Stimulated activated naive CD8-positive, alpha-beta T cell treated with anti-CD3 and anti-CD28 coated beads, Interleukin-15, amount 100 ng/mL, for 72 hours (primary cell): ENCODE measurements at regions not wholly inside any gene's neighbourhood (a gene's known extent, or its start where the extent isn't known, plus 50 kb on each side); places are given as distances from the start of the nearest gene placed in this dataset.
"Not testable (repeated sequence)": the region's sequence is repeated elsewhere in the genome, so short reads cannot be mapped to it uniquely, and the experiment has no call there.

Source experiments
- ATAC-seq: fragments of 150-1000 bp; cut with Tn5 transposase; 2 replicates; pipeline ENCODE4 v1.10.0; 2021; ENCODE audit warnings: mild to moderate bottlenecking, moderate library complexity
- DNase-seq, 2 donors: peaks; one replicate each; pipeline ENCODE4 v3.0.0; 2021 to 2022
- H3K27ac Mint-ChIP-seq, 2 donors: one replicate each; pipeline ENCODE4 v1.8.0; 2022; ENCODE audit warnings: mild to moderate bottlenecking in 2 of 2, mixed read lengths in 2 of 2, moderate library complexity in 2 of 2
- H3K27me3 Mint-ChIP-seq: one replicate; pipeline ENCODE4 v1.8.0; 2022; ENCODE audit warnings: mixed read lengths
- H3K4me1 Mint-ChIP-seq: one replicate; pipeline ENCODE4 v1.8.0; 2022; ENCODE audit warnings: mild to moderate bottlenecking, mixed read lengths
- H3K4me3 Mint-ChIP-seq, 2 donors: one replicate each; pipeline ENCODE4 v1.8.0; 2022; ENCODE audit warnings: mild to moderate bottlenecking in 2 of 2, mixed read lengths in 2 of 2, moderate library complexity in 1 of 2
- H3K9me3 Mint-ChIP-seq, 2 donors: one replicate each; pipeline ENCODE4 v1.8.0; 2022; ENCODE audit warnings: mixed read lengths in 2 of 2

GRCh38 chr21:16218682-16219343, 489.0 kb downstream of the USP25 start:
- no peak overlapping the region for H3K27ac Mint-ChIP-seq

GRCh38 chr21:16224756-16225155, 495.0 kb downstream of the USP25 start:
- not testable (repeated sequence) for H3K27ac Mint-ChIP-seq, ATAC-seq, DNase-seq, H3K4me3 Mint-ChIP-seq, H3K4me1 Mint-ChIP-seq, H3K27me3 Mint-ChIP-seq
- H3K9me3 Mint-ChIP-seq = peaks cover 0 to 17% of the 10 kb centered on the region in 2 donors

More at GRCh38 chr21:16218682-16219343, 489.0 kb downstream of the USP25 start:
- H3K9me3 Mint-ChIP-seq = no peaks in the 10 kb centered on the region
- no peaks in the 10 kb centered on the region for H3K4me1 Mint-ChIP-seq
- ATAC-seq (no peak), DNase-seq (no peak)
- H3K4me3 Mint-ChIP-seq = no peak overlapping the region
- H3K27me3 Mint-ChIP-seq = no peaks in the 10 kb centered on the region

- ATAC-seq = no peak
- H3K27me3 Mint-ChIP-seq = no peaks in the 10 kb centered on the region
- no peak overlapping the region for H3K27ac Mint-ChIP-seq
- no peak overlapping the region for H3K4me3 Mint-ChIP-seq
- DNase-seq = no peak
- H3K9me3 Mint-ChIP-seq = no peaks in the 10 kb centered on the region
- no peaks in the 10 kb centered on the region for H3K4me1 Mint-ChIP-seq
Measured at GRCh38 chr21:16239659-16240265, 510.0 kb downstream of the USP25 start.

DNA sequence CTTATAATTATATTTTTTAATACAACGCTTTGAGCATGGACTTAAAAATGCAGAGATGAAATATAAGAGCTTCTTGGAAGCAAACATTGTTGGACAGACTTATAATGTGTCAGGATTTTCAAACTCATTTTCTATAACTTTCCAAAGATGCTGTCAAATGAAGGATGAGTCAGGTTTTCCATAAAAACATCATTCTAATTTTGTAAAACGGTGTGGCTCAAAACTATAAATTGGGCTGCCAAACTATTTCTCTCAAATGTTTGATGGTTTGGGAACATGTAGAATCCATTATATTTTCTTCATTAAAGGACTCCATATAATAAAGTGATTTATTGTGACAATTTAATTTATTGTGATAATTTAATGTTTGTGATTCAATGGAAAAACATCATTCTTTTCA, 511.2 kb downstream of the USP25 start:
- H3K27ac Mint-ChIP-seq = no peak overlapping the region
- H3K4me1 Mint-ChIP-seq = no peaks in the 10 kb centered on the region
- no peaks in the 10 kb centered on the region for H3K9me3 Mint-ChIP-seq
- ATAC-seq = no peak
- no peak for DNase-seq
- no peak overlapping the region for H3K4me3 Mint-ChIP-seq
- no peaks in the 10 kb centered on the region for H3K27me3 Mint-ChIP-seq

DNA sequence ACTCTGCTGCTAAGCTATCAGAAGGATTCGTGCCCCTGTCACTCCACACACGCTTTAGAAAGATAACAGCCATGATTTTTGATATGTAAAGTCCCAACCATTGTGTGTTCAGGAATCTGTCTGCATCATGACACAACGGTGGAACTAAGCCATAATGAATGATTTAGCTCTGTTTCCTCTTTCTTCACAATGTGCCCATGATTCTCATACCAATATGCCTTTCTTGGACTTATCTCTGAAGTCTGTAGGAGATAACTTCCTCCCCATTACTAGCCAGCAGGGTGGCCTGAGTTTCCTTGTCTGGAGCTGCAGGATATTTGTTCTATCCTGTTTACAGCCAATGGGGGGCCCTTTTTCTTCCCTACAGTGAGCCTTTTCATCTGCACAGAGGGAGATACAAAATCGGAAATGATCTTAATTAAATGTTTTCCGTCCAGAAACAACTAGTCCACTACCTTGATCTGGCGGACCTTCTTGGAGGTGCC, 511.7 kb downstream of the USP25 start:
- no peak overlapping the region for H3K27ac Mint-ChIP-seq
- H3K4me3 Mint-ChIP-seq = no peak overlapping the region
- no peak for ATAC-seq
- no peaks in the 10 kb centered on the region for H3K9me3 Mint-ChIP-seq
- no peak for DNase-seq
- no peaks in the 10 kb centered on the region for H3K4me1 Mint-ChIP-seq
- no peaks in the 10 kb centered on the region for H3K27me3 Mint-ChIP-seq

GRCh38 chr21:16243396-16243795, 513.6 kb downstream of the USP25 start:
- DNase-seq = no peak
- no peaks in the 10 kb centered on the region for H3K9me3 Mint-ChIP-seq
- no peak overlapping the region for H3K27ac Mint-ChIP-seq
- no peak overlapping the region for H3K4me3 Mint-ChIP-seq
- H3K4me1 Mint-ChIP-seq = no peaks in the 10 kb centered on the region
- H3K27me3 Mint-ChIP-seq = no peaks in the 10 kb centered on the region
- no peak for ATAC-seq

GRCh38 chr21:16248705-16249104, 518.9 kb downstream of the USP25 start:
- Mint-ChIP-seq H3K9me3 (no peaks in the 10 kb centered on the region), H3K27ac (no peak overlapping the region), H3K27me3 (no peaks in the 10 kb centered on the region), H3K4me3 (no peak overlapping the region), H3K4me1 (no peaks in the 10 kb centered on the region)
- DNase-seq (no peak), ATAC-seq (no peak)

- no peak overlapping the region for H3K27ac Mint-ChIP-seq
- ATAC-seq (no peak), DNase-seq (no peak)
- no peak overlapping the region for H3K4me3 Mint-ChIP-seq
- no peaks in the 10 kb centered on the region for H3K27me3 Mint-ChIP-seq
- no peaks in the 10 kb centered on the region for H3K4me1 Mint-ChIP-seq
- H3K9me3 Mint-ChIP-seq = no peaks in the 10 kb centered on the region
Measured at GRCh38 chr21:16250273-16250672, 520.5 kb downstream of the USP25 start.

- Mint-ChIP-seq H3K27ac (no peak overlapping the region), H3K9me3 (no peaks in the 10 kb centered on the region), H3K4me3 (no peak overlapping the region), H3K27me3 (no peaks in the 10 kb centered on the region), H3K4me1 (no peaks in the 10 kb centered on the region)
- ATAC-seq (no peak), DNase-seq (no peak)
Measured at GRCh38 chr21:16258844-16259611, 529.2 kb downstream of the USP25 start.

GRCh38 chr21:16262091-16262490, 532.3 kb downstream of the USP25 start:
- ATAC-seq = no peak
- DNase-seq = no peak
- no peaks in the 10 kb centered on the region for H3K27me3 Mint-ChIP-seq
- H3K27ac Mint-ChIP-seq = no peak overlapping the region
- no peaks in the 10 kb centered on the region for H3K4me1 Mint-ChIP-seq
- H3K9me3 Mint-ChIP-seq = no peaks in the 10 kb centered on the region
- H3K4me3 Mint-ChIP-seq = no peak overlapping the region

DNA sequence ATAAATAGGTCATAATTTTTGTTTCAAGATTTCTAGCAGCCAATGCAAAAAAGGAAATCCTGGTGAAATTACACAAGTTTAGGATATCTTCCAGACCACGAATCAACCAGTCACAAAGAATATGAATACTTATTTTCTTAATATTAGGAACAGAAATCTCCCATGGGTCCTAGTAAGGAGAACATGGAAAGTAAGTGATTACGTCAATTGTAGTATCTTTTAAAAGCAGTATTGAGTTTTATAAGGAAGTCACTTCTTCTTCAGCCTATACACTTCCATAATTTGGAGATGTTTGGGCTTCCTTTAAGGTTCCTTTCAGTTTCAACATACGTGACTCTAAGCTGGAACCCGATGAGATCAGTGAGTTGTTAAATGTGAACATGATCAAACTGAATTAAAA, 534.5 kb downstream of the USP25 start:
- Mint-ChIP-seq H3K4me1 (no peaks in the 10 kb centered on the region), H3K27me3 (no peaks in the 10 kb centered on the region), H3K4me3 (no peak overlapping the region), H3K9me3 (no peaks in the 10 kb centered on the region), H3K27ac (no peak overlapping the region)
- DNase-seq (no peak), ATAC-seq (no peak)

- no peak overlapping the region for H3K27ac Mint-ChIP-seq
- no peak for ATAC-seq
- H3K4me3 Mint-ChIP-seq = no peak overlapping the region
- DNase-seq = no peak
- no peaks in the 10 kb centered on the region for H3K4me1 Mint-ChIP-seq
- no peaks in the 10 kb centered on the region for H3K9me3 Mint-ChIP-seq
- no peaks in the 10 kb centered on the region for H3K27me3 Mint-ChIP-seq
Measured at GRCh38 chr21:16269476-16269875, 539.7 kb downstream of the USP25 start.

DNA sequence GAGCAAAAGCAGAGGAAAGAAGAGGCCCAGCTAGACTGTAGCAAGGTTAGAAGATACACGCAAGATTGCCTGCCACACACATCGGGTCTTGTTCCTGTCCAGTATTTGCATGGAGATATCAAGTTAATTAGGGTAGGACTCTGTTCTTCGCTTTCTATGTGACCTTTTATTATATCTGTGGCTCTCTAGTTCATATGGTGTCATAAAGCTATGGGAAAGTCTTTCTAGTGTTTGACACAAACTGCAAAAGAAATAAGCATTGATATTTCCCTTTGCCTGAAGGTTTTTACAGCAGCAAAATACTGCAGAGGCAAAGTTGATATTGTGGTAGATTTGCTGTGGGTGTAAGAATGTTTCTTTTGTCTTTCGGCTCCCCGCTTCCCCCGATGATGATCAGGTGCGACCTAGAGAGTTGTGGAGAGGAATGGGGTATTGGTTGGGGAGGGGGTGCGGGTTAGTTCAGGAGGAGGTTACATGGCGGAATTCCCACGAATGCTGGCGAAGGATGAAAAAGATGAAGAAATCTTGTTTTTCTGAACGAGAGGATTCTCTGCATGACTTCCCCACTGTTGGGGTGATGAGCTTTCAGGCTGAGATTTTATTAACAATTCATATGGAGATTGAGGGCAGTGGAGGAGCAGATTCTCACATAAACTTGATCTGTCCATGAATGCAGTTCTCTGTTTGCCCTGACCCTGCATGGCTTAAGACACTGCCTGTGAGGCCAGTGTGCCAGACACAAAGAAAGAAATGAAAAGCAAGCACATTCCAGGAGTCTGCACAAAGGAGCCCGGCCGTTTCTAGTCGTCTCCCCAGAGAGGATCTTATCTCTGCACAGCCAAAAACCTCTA, 550.2 kb downstream of the USP25 start:
- DNase-seq (no peak), ATAC-seq (no peak)
- H3K27me3 Mint-ChIP-seq = peaks cover 8% of the 10 kb centered on the region
- no peak overlapping the region for H3K27ac Mint-ChIP-seq
- H3K4me3 Mint-ChIP-seq = no peak overlapping the region
- H3K4me1 Mint-ChIP-seq = no peaks in the 10 kb centered on the region
- H3K9me3 Mint-ChIP-seq = no peaks in the 10 kb centered on the region

DNA sequence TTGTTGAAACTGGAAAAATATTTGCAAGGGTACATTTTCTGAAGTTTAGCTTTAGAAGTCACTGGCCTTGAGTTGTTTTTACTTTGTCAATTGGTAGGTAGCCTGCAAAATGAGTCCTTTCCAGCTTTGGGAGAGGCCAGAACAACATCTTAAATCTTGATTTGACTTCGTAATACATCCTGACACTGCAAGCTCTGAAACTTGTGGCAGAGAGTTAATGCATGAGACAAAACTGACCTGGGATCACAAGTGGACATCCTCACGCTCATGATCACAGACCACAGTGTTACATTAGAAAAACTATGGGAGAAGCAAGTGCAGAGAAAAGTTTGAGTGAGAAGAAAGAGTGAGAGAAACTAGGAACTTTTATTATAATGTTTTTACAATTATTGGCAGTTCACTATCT, 550.9 kb downstream of the USP25 start:
- DNase-seq (no peak), ATAC-seq (no peak)

DNA sequence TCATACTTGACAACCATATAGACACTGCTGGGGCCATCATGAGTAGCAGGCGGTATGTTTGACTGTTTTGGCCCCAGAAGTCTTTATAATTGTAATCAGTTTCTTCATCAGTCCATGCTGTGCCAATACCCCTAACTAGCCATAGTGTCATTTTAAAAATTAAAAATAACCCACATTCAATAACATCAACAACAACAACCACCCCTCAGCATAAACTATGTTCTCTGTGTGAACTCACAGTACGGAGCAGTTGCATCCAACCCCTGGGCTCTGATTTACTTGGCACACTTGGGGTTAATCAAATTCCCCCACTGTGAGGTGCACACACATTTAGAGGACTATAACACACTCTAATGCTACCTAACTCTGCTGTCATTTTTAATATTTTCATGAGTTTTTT, 553.7 kb downstream of the USP25 start:
- Mint-ChIP-seq H3K4me1 (no peaks in the 10 kb centered on the region), H3K27me3 (peaks cover 8% of the 10 kb centered on the region), H3K9me3 (no peaks in the 10 kb centered on the region), H3K4me3 (no peak overlapping the region), H3K27ac (peak overlapping the region in 1 of 2 donors; percentile 86)
- no peak for ATAC-seq
- no peak for DNase-seq

More for the DNA sequence above, 550.9 kb downstream of the USP25 start:
- no peaks in the 10 kb centered on the region for H3K9me3 Mint-ChIP-seq
- H3K27ac Mint-ChIP-seq = no peak overlapping the region
- H3K4me1 Mint-ChIP-seq = no peaks in the 10 kb centered on the region
- no peak overlapping the region for H3K4me3 Mint-ChIP-seq
- H3K27me3 Mint-ChIP-seq = peaks cover 8% of the 10 kb centered on the region
